ENCODE measurements at regions not wholly inside any gene's neighbourhood (a gene's known extent, or its start where the extent isn't known, plus 50 kb on each side); places are given as distances from the start of the nearest gene placed in this dataset.

GRCh38 chr15:88400591-88401250 is 66.5 kb downstream of the MRPL46 start:
- TF ChIP-seq CTCF (IDR thresholded peaks at IDR 0.05; ENCODE audit: low read depth, low read length, poor library complexity, severe bottlenecking) (no peak), EZH2phosphoT487 (IDR thresholded peaks at IDR 0.05; ENCODE audit: borderline replicate concordance, low read length) (no peak)
- Histone ChIP-seq H3K4me1 (ENCODE audit: control insufficient read depth, low read length) (peaks cover 66% of the 10 kb centered on the region), H3K36me3 (ENCODE audit: control insufficient read depth, low read length) (peaks cover 8% of the 10 kb centered on the region; the same call in 1 of the 2 replicates), H3K9me3 (ENCODE audit: control insufficient read depth, insufficient read depth, low read length) (peaks cover 20% of the 10 kb centered on the region), H3F3A (ENCODE audit: control insufficient read depth, insufficient read depth) (peaks cover 14% of the 10 kb centered on the region), H3K9me2 (replicated peaks; ENCODE audit: control insufficient read depth, low read length) (no peaks in the 10 kb centered on the region), H3K4me2 (ENCODE audit: low read length) (peak overlapping the region; percentile 94), H3K4me3 (ENCODE audit: low read length) (peak overlapping the region; percentile 71), H3K27ac (ENCODE audit: low read depth, low read length) (peak overlapping the region; percentile 96), H3K27me3 (ENCODE audit: control insufficient read depth, low read length) (no peaks in the 10 kb centered on the region), H4K20me1 (ENCODE audit: control insufficient read depth, insufficient read depth, low read depth, low read length) (no peaks in the 10 kb centered on the region), H3K79me2 (ENCODE audit: control insufficient read depth, low read length) (no peaks in the 10 kb centered on the region)

- Histone ChIP-seq H3K79me2 (ENCODE audit: control insufficient read depth, low read length) (no peaks in the 10 kb centered on the region), H3K4me2 (ENCODE audit: low read length) (peak overlapping the region; percentile 94; the same call in 1 of the 2 replicates), H3K36me3 (ENCODE audit: control insufficient read depth, low read length) (peaks cover 6% of the 10 kb centered on the region; the same call in 1 of the 2 replicates), H3K27me3 (ENCODE audit: control insufficient read depth, low read length) (no peaks in the 10 kb centered on the region), H3K4me3 (ENCODE audit: low read length) (peak overlapping the region; percentile 71; the same call in 1 of the 2 replicates), H3K27ac (ENCODE audit: low read depth, low read length) (peak overlapping the region; percentile 96), H4K20me1 (ENCODE audit: control insufficient read depth, insufficient read depth, low read depth, low read length) (no peaks in the 10 kb centered on the region), H3F3A (ENCODE audit: control insufficient read depth, insufficient read depth) (peaks cover 14% of the 10 kb centered on the region), H3K9me2 (replicated peaks; ENCODE audit: control insufficient read depth, low read length) (no peaks in the 10 kb centered on the region), H3K9me3 (ENCODE audit: control insufficient read depth, insufficient read depth, low read length) (peaks cover 14% of the 10 kb centered on the region), H3K4me1 (ENCODE audit: control insufficient read depth, low read length) (peaks cover 66% of the 10 kb centered on the region)
- TF ChIP-seq EZH2phosphoT487 (IDR thresholded peaks at IDR 0.05; ENCODE audit: borderline replicate concordance, low read length) (no peak), CTCF (IDR thresholded peaks at IDR 0.05; ENCODE audit: low read depth, low read length, poor library complexity, severe bottlenecking) (no peak)
These were observed 67.1 kb downstream of the MRPL46 start for GRCh38 chr15:88400084-88400483.

- Histone ChIP-seq H3K4me1 (ENCODE audit: control insufficient read depth, low read length) (peaks cover 65% of the 10 kb centered on the region), H3F3A (ENCODE audit: control insufficient read depth, insufficient read depth) (peaks cover 14% of the 10 kb centered on the region), H3K9me3 (ENCODE audit: control insufficient read depth, insufficient read depth, low read length) (peaks cover 5% of the 10 kb centered on the region)
These were observed 68.0 kb downstream of the MRPL46 start for GRCh38 chr15:88399021-88399685.

More at GRCh38 chr15:88399021-88399685, 68.0 kb downstream of the MRPL46 start:
- Histone ChIP-seq H3K79me2 (ENCODE audit: control insufficient read depth, low read length) (no peaks in the 10 kb centered on the region), H3K27me3 (ENCODE audit: control insufficient read depth, low read length) (no peaks in the 10 kb centered on the region), H3K4me3 (ENCODE audit: low read length) (no peak overlapping the region), H3K27ac (ENCODE audit: low read depth, low read length) (no peak overlapping the region), H4K20me1 (ENCODE audit: control insufficient read depth, insufficient read depth, low read depth, low read length) (no peaks in the 10 kb centered on the region), H3K36me3 (ENCODE audit: control insufficient read depth, low read length) (no peaks in the 10 kb centered on the region), H3K9me2 (replicated peaks; ENCODE audit: control insufficient read depth, low read length) (no peaks in the 10 kb centered on the region), H3K4me2 (ENCODE audit: low read length) (no peak overlapping the region)
- TF ChIP-seq EZH2phosphoT487 (IDR thresholded peaks at IDR 0.05; ENCODE audit: borderline replicate concordance, low read length) (no peak), CTCF (IDR thresholded peaks at IDR 0.05; ENCODE audit: low read depth, low read length, poor library complexity, severe bottlenecking) (no peak)

Data from DOHH2 (cell line).